Coronary artery (tissue), 2 donors: ENCODE measurements at regions not wholly inside any gene's neighbourhood (a gene's known extent, or its start where the extent isn't known, plus 50 kb on each side); places are given as distances from the start of the nearest gene placed in this dataset.

Experiments
- DNase-seq: peaks from one replicate; pipeline ENCODE4 v3.0.0-alpha.2; 2017; ENCODE audit warnings: low spot score
- H3K27ac ChIP-seq, 2 donors: fragments of 200-600 bp; sonication (generic); one replicate each; pipeline ENCODE4 v1.5.1; 2016 to 2019
- H3K4me3 ChIP-seq: fragments of 200-600 bp; sonication (generic); 2 replicates; pipeline ENCODE4 v1.5.1; 2016; ENCODE audit warnings: mild to moderate bottlenecking, moderate library complexity
- CTCF ChIP-seq: fragments of 200-600 bp; sonication (generic); IDR thresholded peaks from one replicate; pipeline ENCODE4 v1.5.1; 2019; ENCODE audit warnings: antibody characterized with exemption

DNA sequence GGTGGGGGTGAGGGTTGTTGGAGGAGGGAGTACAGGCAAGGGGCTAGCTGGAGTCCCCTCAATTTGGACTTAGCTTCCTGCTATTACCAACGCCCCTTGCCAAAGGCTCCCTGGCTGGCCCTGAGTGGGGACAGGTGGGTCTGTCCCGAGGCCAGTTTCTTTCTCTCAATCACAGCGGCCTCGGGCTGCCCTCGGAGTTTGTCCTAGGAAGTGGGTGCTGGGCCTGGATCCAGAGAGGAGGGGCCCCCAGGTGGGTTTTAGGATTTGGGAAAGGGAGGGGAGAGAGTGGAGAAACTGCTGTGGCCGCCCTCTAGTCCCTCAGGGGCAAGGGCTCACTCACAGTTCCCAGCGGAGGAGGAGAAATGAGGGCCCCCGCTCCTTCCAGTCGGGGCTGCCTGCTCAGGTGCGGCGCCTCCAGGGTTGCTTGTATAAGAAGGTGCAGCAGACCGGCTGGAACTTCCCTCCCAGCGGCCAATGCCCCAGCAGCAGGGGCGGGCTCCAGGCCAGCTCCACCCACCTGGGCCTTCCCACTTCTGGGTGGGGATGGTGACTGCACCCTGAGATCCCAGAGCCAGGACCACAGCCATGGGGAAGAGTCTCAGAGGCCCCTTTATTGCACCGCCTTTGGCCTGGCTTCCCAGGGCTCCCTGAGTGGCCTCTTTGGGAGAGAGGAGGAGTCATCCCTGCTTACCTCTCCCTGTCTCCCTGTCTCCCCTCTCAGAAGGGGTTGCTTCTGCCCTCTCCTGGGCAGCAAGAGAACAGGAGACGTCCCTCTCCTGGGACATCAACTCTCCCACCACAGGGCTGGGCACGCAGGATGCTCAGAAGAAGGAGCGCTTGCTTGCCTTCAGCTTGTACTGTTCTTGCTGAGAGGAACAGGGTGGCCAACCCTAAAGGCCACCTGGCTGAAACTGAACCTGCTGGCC, 112.0 kb upstream of the SMURF2 start:
- Histone ChIP-seq H3K27ac (no peak overlapping the region), H3K4me3 (no peak overlapping the region)
- TF ChIP-seq CTCF, result no peak
- no peak for DNase-seq

GRCh38 chr17:64773386-64773835, 111.3 kb upstream of the SMURF2 start:
- DNase-seq, result no peak
- TF ChIP-seq CTCF, result no peak
- Histone ChIP-seq H3K27ac (no peak overlapping the region), H3K4me3 (no peak overlapping the region)

GRCh38 chr17:64772845-64773299, 110.8 kb upstream of the SMURF2 start:
- TF ChIP-seq CTCF, result no peak
- DNase-seq, result no peak
- H3K4me3 ChIP-seq, result no peak overlapping the region
- H3K27ac ChIP-seq, result no peak overlapping the region

DNA sequence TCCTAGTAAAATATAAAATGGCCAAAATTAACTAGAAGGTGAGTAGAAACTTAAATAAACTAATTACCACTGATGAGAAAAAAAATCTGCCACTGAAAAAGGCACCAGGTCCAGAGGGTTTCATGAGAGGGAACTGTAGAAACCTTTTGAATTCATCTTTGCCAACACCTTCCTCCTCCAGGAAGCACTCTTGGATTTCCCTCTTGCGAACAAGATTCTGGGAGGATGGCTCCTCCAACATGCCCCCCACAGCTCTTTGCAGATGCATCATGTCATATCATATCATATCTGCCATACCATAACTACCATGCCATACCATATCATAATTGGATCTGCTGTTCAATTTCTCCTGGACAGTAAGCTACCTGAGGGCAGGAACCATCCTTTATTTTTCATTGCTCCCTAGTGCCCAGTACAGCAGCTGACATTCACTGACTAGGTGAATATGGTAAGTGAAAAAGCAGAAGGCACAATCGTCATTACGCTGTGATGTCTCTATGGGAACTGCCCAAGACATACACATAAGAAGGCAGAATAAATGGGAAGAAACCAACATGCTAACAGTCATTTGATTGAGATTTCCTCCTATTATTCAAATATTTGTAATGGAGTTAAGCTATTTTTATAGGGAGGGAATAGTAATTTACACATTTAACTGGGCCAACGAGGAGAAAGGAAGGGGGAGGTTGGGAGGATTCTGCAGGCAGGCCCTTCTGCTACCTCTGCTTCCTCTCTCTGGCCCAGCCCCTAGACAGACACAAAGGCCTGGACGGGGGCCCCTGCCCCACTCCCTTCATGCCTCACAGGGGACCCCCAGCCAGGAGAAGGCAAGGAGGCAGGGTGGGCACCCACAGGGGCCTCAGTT, 110.1 kb upstream of the SMURF2 start:
- TF ChIP-seq CTCF, result no peak
- Histone ChIP-seq H3K27ac (no peak overlapping the region), H3K4me3 (no peak overlapping the region)
- DNase-seq, result no peak

DNA sequence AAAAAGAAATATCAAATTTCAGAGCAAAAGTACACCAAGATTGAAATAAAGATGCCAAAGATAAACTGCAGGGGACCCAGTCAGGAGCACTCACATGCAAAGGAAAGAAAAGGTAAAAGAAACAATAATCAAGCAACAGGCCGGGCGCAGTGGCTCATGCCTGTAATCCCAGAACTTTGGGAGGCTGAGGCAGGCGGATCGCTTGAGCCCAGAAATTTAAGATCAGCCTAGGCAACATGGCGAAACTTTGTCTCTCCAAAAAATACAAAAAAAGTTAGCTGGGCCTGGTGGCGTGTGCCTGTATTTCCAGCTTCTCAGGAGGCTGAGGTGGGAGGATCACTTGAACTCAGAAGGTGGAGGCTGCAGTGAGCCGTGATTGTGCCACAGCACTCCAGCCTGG, 107.6 kb upstream of the SMURF2 start:
- Histone ChIP-seq H3K4me3 (no peak overlapping the region), H3K27ac (no peak overlapping the region)
- DNase-seq, result no peak
- no peak for TF ChIP-seq CTCF

GRCh38 chr17:64767269-64767997, 105.3 kb upstream of the SMURF2 start:
- no peak for TF ChIP-seq CTCF
- Histone ChIP-seq H3K4me3 (no peak overlapping the region), H3K27ac (no peak overlapping the region)
- DNase-seq, result no peak
